ENCODE measurements at regions not wholly inside any gene's neighbourhood (a gene's known extent, or its start where the extent isn't known, plus 50 kb on each side); places are given as distances from the start of the nearest gene placed in this dataset.

- intact Hi-C loops (cut with DNase I; ENCODE audit: low total_unique reads), result no loop called here
- DNase-seq, result no peak
- TF ChIP-seq POLR2A (IDR thresholded peaks at IDR 0.05), result no peak
- no peak for TF ChIP-seq CTCF (IDR thresholded peaks at IDR 0.05)
- H3K9me3 ChIP-seq, result no peaks in the 10 kb centered on the region
- no peaks in the 10 kb centered on the region for H3K36me3 ChIP-seq (ENCODE audit: low read depth, missing control alignments)
- H3K4me3 ChIP-seq, result no peak overlapping the region
- no peak overlapping the region for H3K27ac ChIP-seq
- no peaks in the 10 kb centered on the region for H3K27me3 ChIP-seq
- 80 to 91% methylated on average over 4 of the region's 4 CpGs for WGBS, 2 donors
- no peaks in the 10 kb centered on the region for H3K4me1 ChIP-seq
Observed at GRCh38 chr6:139819776-139820175, 445.3 kb upstream of the CITED2 start.

- H3K27me3 ChIP-seq, result no peaks in the 10 kb centered on the region
- intact Hi-C loops (cut with DNase I; ENCODE audit: low total_unique reads), result no loop called here
- H3K4me1 ChIP-seq, result no peaks in the 10 kb centered on the region
- TF ChIP-seq POLR2A (IDR thresholded peaks at IDR 0.05) (no peak), CTCF (IDR thresholded peaks at IDR 0.05) (no peak)
- no peak for DNase-seq
- no peaks in the 10 kb centered on the region for H3K9me3 ChIP-seq
- H3K4me3 ChIP-seq, result no peak overlapping the region
- no peaks in the 10 kb centered on the region for H3K36me3 ChIP-seq (ENCODE audit: low read depth, missing control alignments)
- no peak overlapping the region for H3K27ac ChIP-seq
- WGBS, 2 donors, result 92 to 95% methylated on average over 3 of the region's 3 CpGs
Observed at GRCh38 chr6:139812939-139813338, 438.5 kb upstream of the CITED2 start.

- no peaks in the 10 kb centered on the region for H3K9me3 ChIP-seq
- WGBS, 2 donors, result 93 to 94% methylated on average over 2 of the region's 2 CpGs
Observed at GRCh38 chr6:139801571-139802321, 427.3 kb upstream of the CITED2 start.

GRCh38 chr6:139800837-139801236, 426.4 kb upstream of the CITED2 start:
- TF ChIP-seq POLR2A (IDR thresholded peaks at IDR 0.05) (no peak), CTCF (IDR thresholded peaks at IDR 0.05) (no peak)
- no peaks in the 10 kb centered on the region for H3K4me1 ChIP-seq
- H3K4me3 ChIP-seq, result no peak overlapping the region
- intact Hi-C loops (cut with DNase I; ENCODE audit: low total_unique reads), result no loop called here
- H3K9me3 ChIP-seq, result no peaks in the 10 kb centered on the region
- no peak overlapping the region for H3K27ac ChIP-seq
- H3K36me3 ChIP-seq (ENCODE audit: low read depth, missing control alignments), result no peaks in the 10 kb centered on the region
- 89 to 94% methylated on average over 1 of the region's 1 CpG for WGBS, 2 donors
- no peaks in the 10 kb centered on the region for H3K27me3 ChIP-seq
- DNase-seq, result no peak

More at GRCh38 chr6:139801571-139802321, 427.3 kb upstream of the CITED2 start:
- Histone ChIP-seq H3K27me3 (no peaks in the 10 kb centered on the region), H3K36me3 (ENCODE audit: low read depth, missing control alignments) (no peaks in the 10 kb centered on the region), H3K27ac (no peak overlapping the region), H3K4me1 (no peaks in the 10 kb centered on the region), H3K4me3 (no peak overlapping the region)
- TF ChIP-seq CTCF (IDR thresholded peaks at IDR 0.05) (no peak), POLR2A (IDR thresholded peaks at IDR 0.05) (no peak)
- intact Hi-C loops (cut with DNase I; ENCODE audit: low total_unique reads), result no loop called here
- DNase-seq, result no peak

- H3K27ac ChIP-seq, result no peak overlapping the region
- H3K27me3 ChIP-seq, result no peaks in the 10 kb centered on the region
- no peaks in the 10 kb centered on the region for H3K4me1 ChIP-seq
- no peak for DNase-seq
- H3K9me3 ChIP-seq, result no peaks in the 10 kb centered on the region
- no peak overlapping the region for H3K4me3 ChIP-seq
- intact Hi-C loops (cut with DNase I; ENCODE audit: low total_unique reads), result no loop called here
- 85 to 89% methylated on average over 1 of the region's 1 CpG for WGBS, 2 donors
- TF ChIP-seq POLR2A (IDR thresholded peaks at IDR 0.05) (no peak), CTCF (IDR thresholded peaks at IDR 0.05) (no peak)
- no peaks in the 10 kb centered on the region for H3K36me3 ChIP-seq (ENCODE audit: low read depth, missing control alignments)
Observed at GRCh38 chr6:139790527-139790926, 416.1 kb upstream of the CITED2 start.
